ENCODE measurements at regions not wholly inside any gene's neighbourhood (a gene's known extent, or its start where the extent isn't known, plus 50 kb on each side); places are given as distances from the start of the nearest gene placed in this dataset.
"Not testable (repeated sequence)": the region's sequence is repeated elsewhere in the genome, so short reads cannot be mapped to it uniquely, and the experiment has no call there.

DNA sequence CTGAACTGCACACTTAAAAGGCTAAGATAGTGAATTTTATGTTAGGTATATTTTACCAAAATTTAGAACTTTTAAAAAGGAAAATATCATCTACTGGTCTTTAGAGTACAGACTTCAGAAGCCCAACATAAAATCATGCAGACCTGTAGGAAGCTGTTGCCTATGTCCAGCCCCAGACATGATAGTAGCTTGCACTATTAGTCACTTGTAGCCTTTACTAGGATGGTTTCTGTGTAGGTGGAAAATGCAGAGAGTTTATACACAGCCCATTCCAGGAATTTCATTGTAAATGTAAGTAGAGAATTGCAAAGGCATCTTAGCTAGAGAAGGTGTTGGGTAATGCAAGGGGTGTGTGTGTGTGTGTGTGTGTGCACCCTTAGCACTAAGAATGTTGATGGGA lies 640.2 kb downstream of the RNF144A start:
- no peaks in the 10 kb centered on the region for H3K36me3 ChIP-seq (ENCODE audit: control insufficient read depth in 1 of 2, insufficient read depth in 2 of 2, low read length in 2 of 2)
- no peak overlapping the region for H3K4me3 ChIP-seq (ENCODE audit: low read depth in 1 of 2, low read length in 2 of 2)
- no peaks in the 10 kb centered on the region for H3K4me1 ChIP-seq (ENCODE audit: control insufficient read depth in 1 of 2, insufficient read depth in 2 of 2, low read length in 2 of 2)
- H3K27me3 ChIP-seq (ENCODE audit: low read depth, low read length) = no peaks in the 10 kb centered on the region
- H3K9me3 ChIP-seq (ENCODE audit: control insufficient read depth in 1 of 2, low read length in 2 of 2) = no peaks in the 10 kb centered on the region
- no peak overlapping the region for H3K27ac ChIP-seq (ENCODE audit: low read length)

DNA sequence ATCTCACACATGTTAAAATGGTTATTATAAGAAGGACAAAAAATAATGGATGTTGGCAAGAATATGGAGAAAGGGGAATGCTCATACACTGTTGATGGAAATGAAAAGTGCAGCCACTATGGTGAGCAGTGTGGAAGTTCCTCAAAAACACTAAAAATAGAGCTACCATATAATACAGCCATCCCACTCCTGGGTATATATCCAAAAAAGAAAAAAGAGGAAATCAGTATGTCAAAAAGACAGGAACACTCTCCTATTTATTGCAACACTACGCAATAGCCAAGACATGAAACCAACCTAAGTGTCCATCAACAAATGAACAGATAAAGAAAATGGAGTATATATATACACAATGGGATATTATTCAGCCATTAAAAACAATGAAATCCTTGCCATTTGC lies 642.6 kb downstream of the RNF144A start:
- no peaks in the 10 kb centered on the region for H3K36me3 ChIP-seq (ENCODE audit: control insufficient read depth in 1 of 2, insufficient read depth in 2 of 2, low read length in 2 of 2)
- no peak overlapping the region for H3K4me3 ChIP-seq (ENCODE audit: low read depth in 1 of 2, low read length in 2 of 2)
- H3K4me1 ChIP-seq (ENCODE audit: control insufficient read depth in 1 of 2, insufficient read depth in 2 of 2, low read length in 2 of 2) = no peaks in the 10 kb centered on the region
- no peaks in the 10 kb centered on the region for H3K9me3 ChIP-seq (ENCODE audit: control insufficient read depth in 1 of 2, low read length in 2 of 2)
- no peak overlapping the region for H3K27ac ChIP-seq (ENCODE audit: low read length)
- H3K27me3 ChIP-seq (ENCODE audit: low read depth, low read length) = no peaks in the 10 kb centered on the region

DNA sequence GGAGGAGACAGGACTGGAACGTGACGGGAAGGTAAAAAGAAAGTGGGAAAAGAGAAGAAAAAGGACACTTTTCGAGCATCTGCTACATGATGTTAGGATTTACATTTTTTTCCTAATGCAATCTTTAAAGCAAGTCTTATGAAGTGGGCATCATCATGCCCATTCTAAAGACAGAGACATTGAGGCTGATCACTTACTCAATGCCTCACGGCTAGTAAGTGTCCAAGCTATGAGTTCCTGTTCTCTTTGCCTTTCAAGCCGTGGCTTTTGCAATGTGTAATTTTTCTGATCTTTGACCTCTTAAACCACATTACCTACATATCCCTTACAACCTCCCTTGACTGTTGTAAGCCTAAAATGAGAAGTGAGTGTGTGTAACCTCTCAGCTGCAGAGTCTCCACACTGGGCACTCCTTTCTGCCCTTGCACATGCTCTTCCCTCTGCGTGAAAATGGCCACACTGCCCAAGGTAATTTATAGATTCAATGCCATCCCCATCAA lies 649.2 kb downstream of the RNF144A start:
- H3K27ac ChIP-seq (ENCODE audit: low read length) = no peak overlapping the region
- no peaks in the 10 kb centered on the region for H3K9me3 ChIP-seq (ENCODE audit: control insufficient read depth in 1 of 2, low read length in 2 of 2)
- no peaks in the 10 kb centered on the region for H3K27me3 ChIP-seq (ENCODE audit: low read depth, low read length)
- H3K4me3 ChIP-seq (ENCODE audit: low read depth in 1 of 2, low read length in 2 of 2) = no peak overlapping the region
- no peaks in the 10 kb centered on the region for H3K36me3 ChIP-seq (ENCODE audit: control insufficient read depth in 1 of 2, insufficient read depth in 2 of 2, low read length in 2 of 2)
- no peaks in the 10 kb centered on the region for H3K4me1 ChIP-seq (ENCODE audit: control insufficient read depth in 1 of 2, insufficient read depth in 2 of 2, low read length in 2 of 2)

DNA sequence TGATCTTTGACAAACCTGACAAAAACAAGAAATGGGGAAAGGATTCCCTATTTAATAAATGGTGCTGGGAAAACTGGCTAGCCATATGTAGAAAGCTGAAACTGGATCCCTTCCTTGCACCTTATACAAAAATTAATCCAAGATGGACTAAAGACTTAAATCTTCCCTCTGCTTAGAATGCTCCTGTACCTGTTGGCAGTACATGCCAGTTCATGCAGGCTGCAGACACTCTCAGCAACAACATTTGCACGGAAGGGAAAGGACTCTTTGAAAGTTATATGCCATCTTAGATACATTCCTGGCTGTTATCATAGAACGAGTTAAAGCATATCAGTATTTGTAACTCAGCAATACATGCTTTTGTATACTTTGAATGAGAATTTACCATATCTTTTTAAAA lies 649.9 kb downstream of the RNF144A start:
- not testable (repeated sequence) for H3K4me1 ChIP-seq (ENCODE audit: control insufficient read depth in 1 of 2, insufficient read depth in 2 of 2, low read length in 2 of 2); H3K9me3 ChIP-seq (ENCODE audit: control insufficient read depth in 1 of 2, low read length in 2 of 2); H3K27me3 ChIP-seq (ENCODE audit: low read depth, low read length); H3K36me3 ChIP-seq (ENCODE audit: control insufficient read depth in 1 of 2, insufficient read depth in 2 of 2, low read length in 2 of 2); H3K27ac ChIP-seq (ENCODE audit: low read length); H3K4me3 ChIP-seq (ENCODE audit: low read depth in 1 of 2, low read length in 2 of 2)

DNA sequence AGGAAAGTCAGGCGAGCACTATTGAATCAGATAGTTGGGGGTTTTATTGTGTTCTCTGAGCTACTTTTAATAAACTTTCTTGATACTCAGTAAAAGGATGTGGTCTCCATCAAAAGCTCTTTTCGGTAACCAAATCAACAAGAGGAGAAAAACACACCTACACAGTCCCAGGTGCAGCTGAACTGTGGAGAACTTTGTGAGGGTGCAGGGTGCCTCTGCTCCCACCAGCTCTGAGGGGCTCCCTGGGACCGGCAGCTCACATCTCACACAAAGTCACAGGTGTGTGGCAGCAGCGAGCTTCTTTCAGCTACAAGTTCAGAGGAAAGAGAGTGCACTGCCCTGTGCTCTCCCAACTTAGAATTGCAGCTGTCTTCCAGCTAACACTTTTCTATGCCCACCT lies 650.4 kb downstream of the RNF144A start:
- no peak overlapping the region for H3K27ac ChIP-seq (ENCODE audit: low read length)
- no peak overlapping the region for H3K4me3 ChIP-seq (ENCODE audit: low read depth in 1 of 2, low read length in 2 of 2)

DNA sequence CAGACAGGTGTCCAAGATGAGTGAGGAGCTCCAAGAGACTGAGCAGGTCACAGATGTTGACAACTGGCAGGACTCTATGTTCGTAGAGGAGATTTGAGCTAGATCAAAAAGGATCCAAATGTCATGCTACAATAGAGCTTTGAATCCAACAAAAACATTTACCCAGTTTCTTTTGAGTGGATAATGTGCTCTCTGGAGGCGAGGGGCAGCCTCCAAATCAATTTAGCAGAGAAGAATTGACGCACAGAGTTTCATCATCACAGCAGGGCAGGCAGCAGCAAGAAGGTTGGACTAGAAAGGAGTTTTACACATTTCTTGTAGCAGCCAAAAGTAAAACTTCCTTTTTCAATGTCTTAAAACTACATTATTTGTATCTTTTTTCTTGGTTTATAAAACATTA lies 653.0 kb downstream of the RNF144A start:
- Histone ChIP-seq H3K9me3 (ENCODE audit: control insufficient read depth in 1 of 2, low read length in 2 of 2) (no peaks in the 10 kb centered on the region), H3K36me3 (ENCODE audit: control insufficient read depth in 1 of 2, insufficient read depth in 2 of 2, low read length in 2 of 2) (no peaks in the 10 kb centered on the region), H3K4me1 (ENCODE audit: control insufficient read depth in 1 of 2, insufficient read depth in 2 of 2, low read length in 2 of 2) (no peaks in the 10 kb centered on the region), H3K27me3 (ENCODE audit: low read depth, low read length) (no peaks in the 10 kb centered on the region), H3K4me3 (ENCODE audit: low read depth in 1 of 2, low read length in 2 of 2) (no peak overlapping the region), H3K27ac (ENCODE audit: low read length) (no peak overlapping the region)

More for the DNA sequence above, 650.4 kb downstream of the RNF144A start:
- Histone ChIP-seq H3K9me3 (ENCODE audit: control insufficient read depth in 1 of 2, low read length in 2 of 2) (no peaks in the 10 kb centered on the region), H3K27me3 (ENCODE audit: low read depth, low read length) (no peaks in the 10 kb centered on the region), H3K4me1 (ENCODE audit: control insufficient read depth in 1 of 2, insufficient read depth in 2 of 2, low read length in 2 of 2) (no peaks in the 10 kb centered on the region), H3K36me3 (ENCODE audit: control insufficient read depth in 1 of 2, insufficient read depth in 2 of 2, low read length in 2 of 2) (no peaks in the 10 kb centered on the region)

DNA sequence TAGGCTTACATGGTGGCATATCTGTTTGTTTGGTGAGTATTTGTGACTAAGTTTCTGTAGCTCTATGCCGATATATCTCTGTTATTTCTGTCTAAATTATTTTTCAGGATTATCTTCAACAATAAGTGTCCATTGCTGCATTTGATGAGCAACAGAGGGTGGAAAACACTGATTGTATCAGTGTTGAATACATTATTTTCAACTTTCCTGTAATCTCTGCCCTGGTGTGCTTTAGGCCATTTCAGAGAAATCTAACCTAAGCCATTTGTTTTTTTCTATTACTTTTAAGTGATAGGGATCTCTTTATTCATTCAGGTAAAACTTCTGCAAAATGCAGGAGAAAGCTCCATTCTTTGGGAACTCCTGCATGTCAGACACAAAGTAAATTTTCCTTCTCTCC lies 654.5 kb downstream of the RNF144A start:
- Histone ChIP-seq H3K27me3 (ENCODE audit: low read depth, low read length) (no peaks in the 10 kb centered on the region), H3K4me3 (ENCODE audit: low read depth in 1 of 2, low read length in 2 of 2) (no peak overlapping the region), H3K36me3 (ENCODE audit: control insufficient read depth in 1 of 2, insufficient read depth in 2 of 2, low read length in 2 of 2) (no peaks in the 10 kb centered on the region)

DNA sequence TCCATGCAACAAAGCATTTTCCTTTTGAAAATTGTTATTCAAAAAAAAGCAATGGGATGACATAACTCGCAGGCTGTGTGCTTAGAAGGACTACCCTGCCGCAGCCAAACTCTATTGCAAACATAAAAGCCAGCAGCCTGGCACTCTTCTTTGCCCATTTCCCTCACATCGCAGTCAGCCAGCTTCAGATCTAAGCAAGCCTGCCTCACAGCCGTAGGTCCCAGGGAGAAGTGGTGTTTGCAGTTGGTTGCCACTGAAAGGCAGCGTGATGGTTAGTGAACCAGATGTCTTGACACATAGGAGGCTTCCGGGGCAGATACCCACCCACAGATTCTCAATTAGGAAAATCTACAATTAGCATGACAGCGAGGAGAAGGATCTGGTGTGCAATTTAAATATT lies 655.2 kb downstream of the RNF144A start:
- no peak overlapping the region for H3K27ac ChIP-seq (ENCODE audit: low read length)
- no peaks in the 10 kb centered on the region for H3K27me3 ChIP-seq (ENCODE audit: low read depth, low read length)
- no peak overlapping the region for H3K4me3 ChIP-seq (ENCODE audit: low read depth in 1 of 2, low read length in 2 of 2)
- H3K4me1 ChIP-seq (ENCODE audit: control insufficient read depth in 1 of 2, insufficient read depth in 2 of 2, low read length in 2 of 2) = no peaks in the 10 kb centered on the region
- H3K36me3 ChIP-seq (ENCODE audit: control insufficient read depth in 1 of 2, insufficient read depth in 2 of 2, low read length in 2 of 2) = no peaks in the 10 kb centered on the region
- H3K9me3 ChIP-seq (ENCODE audit: control insufficient read depth in 1 of 2, low read length in 2 of 2) = peaks cover 0 to 1% of the 10 kb centered on the region in 2 donors

More for the DNA sequence above, 654.5 kb downstream of the RNF144A start:
- Histone ChIP-seq H3K4me1 (ENCODE audit: control insufficient read depth in 1 of 2, insufficient read depth in 2 of 2, low read length in 2 of 2) (no peaks in the 10 kb centered on the region), H3K9me3 (ENCODE audit: control insufficient read depth in 1 of 2, low read length in 2 of 2) (no peaks in the 10 kb centered on the region), H3K27ac (ENCODE audit: low read length) (no peak overlapping the region)

DNA sequence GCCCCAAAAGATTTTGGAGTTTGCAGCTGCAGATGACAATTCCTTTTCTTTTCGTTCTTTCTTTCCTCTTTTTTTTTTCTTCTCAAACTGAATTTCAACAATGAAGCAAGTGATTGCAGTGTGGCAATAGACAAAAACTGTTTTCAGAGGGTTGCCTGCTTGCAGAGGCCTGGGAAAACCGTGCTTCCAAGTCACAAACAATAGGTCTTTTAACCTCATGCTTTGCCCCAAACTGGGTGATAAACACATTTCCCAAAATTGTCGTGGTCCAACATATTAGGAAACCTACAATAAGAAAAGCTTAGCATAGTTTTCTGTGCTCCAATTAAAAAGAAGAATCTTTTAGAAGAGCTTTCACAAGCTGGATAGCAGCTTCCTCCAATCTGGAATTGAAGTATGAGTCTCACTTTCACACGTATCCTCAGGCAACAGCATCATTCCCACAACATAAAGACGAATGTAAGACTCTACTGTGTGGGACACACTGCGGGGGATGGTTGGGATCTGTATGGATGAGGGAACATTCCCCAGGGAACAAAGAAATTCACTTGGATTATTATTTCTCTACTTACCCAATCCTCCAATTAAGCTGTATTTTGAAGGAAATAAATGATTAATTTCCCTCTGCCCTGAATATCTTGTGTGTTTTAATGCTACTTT lies 656.1 kb downstream of the RNF144A start:
- Histone ChIP-seq H3K27ac (ENCODE audit: low read length) (no peak overlapping the region), H3K36me3 (ENCODE audit: control insufficient read depth in 1 of 2, insufficient read depth in 2 of 2, low read length in 2 of 2) (no peaks in the 10 kb centered on the region), H3K9me3 (ENCODE audit: control insufficient read depth in 1 of 2, low read length in 2 of 2) (peaks cover 6 to 9% of the 10 kb centered on the region in 2 donors), H3K27me3 (ENCODE audit: low read depth, low read length) (no peaks in the 10 kb centered on the region), H3K4me1 (ENCODE audit: control insufficient read depth in 1 of 2, insufficient read depth in 2 of 2, low read length in 2 of 2) (no peaks in the 10 kb centered on the region), H3K4me3 (ENCODE audit: low read depth in 1 of 2, low read length in 2 of 2) (no peak overlapping the region)

DNA sequence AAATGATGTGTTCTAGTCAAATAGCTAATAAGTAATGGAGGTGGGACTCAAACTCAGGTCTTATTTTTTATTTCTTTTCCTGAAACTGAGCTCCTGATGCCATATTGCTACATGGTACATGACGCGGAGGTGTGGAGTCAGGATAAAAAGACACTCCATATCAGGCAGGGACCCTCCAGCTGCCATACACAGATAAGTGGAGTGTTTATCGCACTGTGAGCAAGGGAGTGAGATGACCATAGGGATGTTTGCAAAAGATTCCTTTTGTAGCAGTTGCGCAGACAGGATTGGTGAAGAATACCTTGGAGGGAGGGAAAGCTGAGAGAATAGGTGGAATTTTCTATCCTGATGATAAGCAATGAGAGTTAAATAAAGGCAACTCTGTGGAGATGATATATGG lies 657.2 kb downstream of the RNF144A start:
- Histone ChIP-seq H3K9me3 (ENCODE audit: control insufficient read depth in 1 of 2, low read length in 2 of 2) (peaks cover 7 to 9% of the 10 kb centered on the region in 2 donors), H3K4me1 (ENCODE audit: control insufficient read depth in 1 of 2, insufficient read depth in 2 of 2, low read length in 2 of 2) (no peaks in the 10 kb centered on the region), H3K36me3 (ENCODE audit: control insufficient read depth in 1 of 2, insufficient read depth in 2 of 2, low read length in 2 of 2) (no peaks in the 10 kb centered on the region)

DNA sequence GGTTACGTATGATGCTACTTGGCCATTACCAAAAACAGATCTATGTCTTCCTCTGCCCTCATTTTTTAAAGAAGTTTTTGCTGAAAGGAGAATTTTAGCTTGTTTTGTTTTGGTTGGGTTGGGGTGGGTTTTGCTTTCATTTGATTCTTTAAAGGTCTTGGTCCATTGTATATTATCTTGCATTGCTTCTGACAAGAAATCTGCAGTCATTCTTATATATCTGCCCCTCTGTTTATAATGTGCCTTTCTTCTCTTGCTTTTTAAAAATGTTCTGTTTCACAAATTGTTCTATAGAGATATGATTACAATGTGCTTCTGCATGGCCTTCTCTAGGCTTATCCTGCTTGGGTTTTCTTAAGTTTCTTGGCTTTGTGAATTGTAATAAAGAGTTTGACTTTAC lies 660.6 kb downstream of the RNF144A start:
- Histone ChIP-seq H3K4me3 (ENCODE audit: low read depth in 1 of 2, low read length in 2 of 2) (no peak overlapping the region), H3K4me1 (ENCODE audit: control insufficient read depth in 1 of 2, insufficient read depth in 2 of 2, low read length in 2 of 2) (no peaks in the 10 kb centered on the region), H3K9me3 (ENCODE audit: control insufficient read depth in 1 of 2, low read length in 2 of 2) (peaks cover 7 to 9% of the 10 kb centered on the region in 2 donors)

More for the DNA sequence above, 657.2 kb downstream of the RNF144A start:
- Histone ChIP-seq H3K27me3 (ENCODE audit: low read depth, low read length) (no peaks in the 10 kb centered on the region), H3K4me3 (ENCODE audit: low read depth in 1 of 2, low read length in 2 of 2) (no peak overlapping the region), H3K27ac (ENCODE audit: low read length) (no peak overlapping the region)

DNA sequence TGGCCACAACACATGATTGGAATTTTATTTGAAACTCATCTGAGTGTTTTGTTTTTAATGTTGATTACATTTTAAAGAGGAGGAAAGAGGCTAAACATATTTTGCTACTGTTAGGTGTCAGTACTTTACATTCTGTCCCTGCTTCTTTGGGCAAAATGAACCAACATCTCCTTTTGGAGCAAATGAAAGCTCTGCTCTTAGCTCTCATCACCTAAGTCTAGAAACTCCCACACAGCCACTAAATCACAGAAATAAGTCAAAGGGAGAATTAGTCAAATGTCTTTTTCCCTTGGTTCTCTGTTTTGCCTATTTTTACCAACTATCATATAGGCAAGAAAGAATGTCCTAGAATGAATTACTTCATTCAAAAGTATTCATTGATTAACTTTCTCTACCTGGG lies 666.8 kb downstream of the RNF144A start:
- Histone ChIP-seq H3K4me3 (ENCODE audit: low read depth in 1 of 2, low read length in 2 of 2) (no peak overlapping the region), H3K9me3 (ENCODE audit: control insufficient read depth in 1 of 2, low read length in 2 of 2) (no peaks in the 10 kb centered on the region), H3K36me3 (ENCODE audit: control insufficient read depth in 1 of 2, insufficient read depth in 2 of 2, low read length in 2 of 2) (no peaks in the 10 kb centered on the region), H3K27ac (ENCODE audit: low read length) (no peak overlapping the region), H3K27me3 (ENCODE audit: low read depth, low read length) (no peaks in the 10 kb centered on the region), H3K4me1 (ENCODE audit: control insufficient read depth in 1 of 2, insufficient read depth in 2 of 2, low read length in 2 of 2) (no peaks in the 10 kb centered on the region)

More for the DNA sequence above, 660.6 kb downstream of the RNF144A start:
- no peaks in the 10 kb centered on the region for H3K27me3 ChIP-seq (ENCODE audit: low read depth, low read length)
- H3K27ac ChIP-seq (ENCODE audit: low read length) = no peak overlapping the region
- H3K36me3 ChIP-seq (ENCODE audit: control insufficient read depth in 1 of 2, insufficient read depth in 2 of 2, low read length in 2 of 2) = no peaks in the 10 kb centered on the region

Data from muscle layer of duodenum (tissue), 2 donors.